A673 (cell line): ENCODE measurements at regions not wholly inside any gene's neighbourhood (a gene's known extent, or its start where the extent isn't known, plus 50 kb on each side); places are given as distances from the start of the nearest gene placed in this dataset.

Experiments
- BruUV-seq: library from RNA; stranded (reverse); fragments of 400-500 nt; replicated peaks from 2 replicates; lab custom pipeline; 2021; lab: Mats Ljungman, UMichigan
- CTCF ChIA-PET: fragments of 300-600 bp; sonication (Branson Sonifier 250); formaldehyde crosslinking; loops from one replicate; lab custom pipeline; 2022; ENCODE audit warnings: antibody characterized with exemption; lab: Charles Lee
- POLR2A ChIA-PET: fragments of 300-600 bp; sonication (Branson Sonifier 250); formaldehyde crosslinking; loops from one replicate; lab custom pipeline; 2022; ENCODE audit warnings: antibody characterized with exemption; ENCODE audit not compliant: low non-redundant PET; lab: Charles Lee
- DNase-seq: peaks from one replicate; pipeline ENCODE4 v3.0.0-alpha.2; 2015; ENCODE audit warnings: low spot score
- H3K27ac ChIP-seq: fragments of 200-600 bp; sonication (generic); 2 replicates; pipeline ENCODE4 v1.5.1; 2016; ENCODE audit warnings: mixed run types, low read depth, mild to moderate bottlenecking, mixed read lengths, antibody characterized with exemption, low read length; ENCODE audit not compliant: poor library complexity, severe bottlenecking
- H3K27me3 ChIP-seq: fragments of 200-600 bp; sonication (generic); replicated peaks from 2 replicates; pipeline ENCODE4 v1.6.1; 2017; ENCODE audit warnings: mixed run types, low read depth, mild to moderate bottlenecking, mixed read lengths, antibody characterized with exemption, low read length; ENCODE audit not compliant: insufficient read depth, poor library complexity
- H3K36me3 ChIP-seq: fragments of 200-600 bp; sonication (generic); 2 replicates; pipeline ENCODE4 v1.6.1; 2016; ENCODE audit warnings: mixed run types, mild to moderate bottlenecking, mixed read lengths, antibody characterized with exemption, low read length; ENCODE audit not compliant: insufficient read depth, poor library complexity, severe bottlenecking
- H3K4me1 ChIP-seq: fragments of 200-600 bp; sonication (generic); 2 replicates; pipeline ENCODE4 v1.6.1; 2017; ENCODE audit warnings: mixed run types, mild to moderate bottlenecking, mixed read lengths, antibody characterized with exemption, low read length; ENCODE audit not compliant: insufficient read depth, poor library complexity, severe bottlenecking
- H3K4me3 ChIP-seq: fragments of 200-600 bp; sonication (generic); 2 replicates; pipeline ENCODE4 v1.5.1; 2016; ENCODE audit warnings: low read depth, mixed run types, mild to moderate bottlenecking, mixed read lengths, low read length; ENCODE audit not compliant: poor library complexity, severe bottlenecking
- H3K9me3 ChIP-seq: fragments of 200-600 bp; sonication (generic); 2 replicates; pipeline ENCODE4 v1.6.1; 2016; ENCODE audit warnings: mixed run types, low read depth, mild to moderate bottlenecking, mixed read lengths, antibody characterized with exemption, low read length; ENCODE audit not compliant: poor library complexity, severe bottlenecking
- EZH2 ChIP-seq: fragments of 200-600 bp; sonication (generic); IDR thresholded peaks from 2 replicates; pipeline ENCODE4 v1.6.1; 2017; ENCODE audit warnings: borderline replicate concordance, low read depth, mild to moderate bottlenecking, mixed read lengths, antibody characterized with exemption, low read length; ENCODE audit not compliant: poor library complexity, severe bottlenecking
- intact Hi-C: fragments of 100-400 bp; cut with micrococcal nuclease; formaldehyde crosslinking; loops from one replicate; pipeline ENCODE4 v1.10.0; 2022; ENCODE audit not compliant: unreplicated experiment
- TF ChIP-seq, protein P1 (sequence below): fragments of 300-800, 200-600 bp; sonication (generic); conservative IDR thresholded peaks from 2 replicates; pipeline ENCODE4 v1.5.1; 2017; ENCODE audit warnings: low read depth, mild to moderate bottlenecking, antibody characterized with exemption, low read length, moderate library complexity, mixed read lengths

GRCh38 chr21:18191139-18191538 lies 53.5 kb upstream of the CHODL start:
- no peak overlapping the region for H3K4me3 ChIP-seq
- H3K27me3 ChIP-seq, result no peaks in the 10 kb centered on the region
- no peak overlapping the region for H3K27ac ChIP-seq
- intact Hi-C loops, result no loop called here
- no peak for DNase-seq
- H3K9me3 ChIP-seq, result no peaks in the 10 kb centered on the region
- ChIA-PET CTCF (no interaction called here), POLR2A (no interaction called here)
- TF ChIP-seq, protein P1, sequence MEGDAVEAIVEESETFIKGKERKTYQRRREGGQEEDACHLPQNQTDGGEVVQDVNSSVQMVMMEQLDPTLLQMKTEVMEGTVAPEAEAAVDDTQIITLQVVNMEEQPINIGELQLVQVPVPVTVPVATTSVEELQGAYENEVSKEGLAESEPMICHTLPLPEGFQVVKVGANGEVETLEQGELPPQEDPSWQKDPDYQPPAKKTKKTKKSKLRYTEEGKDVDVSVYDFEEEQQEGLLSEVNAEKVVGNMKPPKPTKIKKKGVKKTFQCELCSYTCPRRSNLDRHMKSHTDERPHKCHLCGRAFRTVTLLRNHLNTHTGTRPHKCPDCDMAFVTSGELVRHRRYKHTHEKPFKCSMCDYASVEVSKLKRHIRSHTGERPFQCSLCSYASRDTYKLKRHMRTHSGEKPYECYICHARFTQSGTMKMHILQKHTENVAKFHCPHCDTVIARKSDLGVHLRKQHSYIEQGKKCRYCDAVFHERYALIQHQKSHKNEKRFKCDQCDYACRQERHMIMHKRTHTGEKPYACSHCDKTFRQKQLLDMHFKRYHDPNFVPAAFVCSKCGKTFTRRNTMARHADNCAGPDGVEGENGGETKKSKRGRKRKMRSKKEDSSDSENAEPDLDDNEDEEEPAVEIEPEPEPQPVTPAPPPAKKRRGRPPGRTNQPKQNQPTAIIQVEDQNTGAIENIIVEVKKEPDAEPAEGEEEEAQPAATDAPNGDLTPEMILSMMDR, result no peak
- no peak for TF ChIP-seq EZH2
- H3K4me1 ChIP-seq, result no peaks in the 10 kb centered on the region
- no peaks in the 10 kb centered on the region for H3K36me3 ChIP-seq
- no TSS peak for BruUV-seq

DNA sequence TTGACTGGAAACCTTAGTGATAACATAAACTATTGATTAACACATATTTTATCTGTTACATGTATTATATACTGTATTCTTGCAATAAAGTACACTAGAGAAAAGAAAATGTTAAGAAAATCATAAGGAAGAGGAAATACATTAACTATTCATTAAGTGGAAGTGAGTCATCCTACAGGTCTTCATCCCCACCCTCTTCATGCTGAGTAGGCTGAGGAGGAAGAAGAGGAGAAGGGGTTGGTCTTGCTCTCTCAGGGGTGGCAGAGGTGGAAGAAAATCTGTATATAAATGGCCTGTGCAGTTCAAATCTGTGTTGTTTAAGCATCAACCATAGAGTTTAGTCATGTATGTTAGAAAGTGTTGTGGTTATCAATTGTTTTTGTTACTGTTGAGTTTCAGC lies 66.1 kb upstream of the CHODL start:
- ChIA-PET POLR2A (no interaction called here), CTCF (no interaction called here)
- no peak overlapping the region for H3K27ac ChIP-seq
- H3K36me3 ChIP-seq, result no peaks in the 10 kb centered on the region
- peak; percentile 15 for DNase-seq
- no peak for TF ChIP-seq EZH2
- TF ChIP-seq, protein P1, result no peak
- BruUV-seq, result no TSS peak
- H3K9me3 ChIP-seq, result peaks cover 6% of the 10 kb centered on the region
- H3K4me1 ChIP-seq, result no peaks in the 10 kb centered on the region
- intact Hi-C loops, result no loop called here
- no peak overlapping the region for H3K4me3 ChIP-seq
- H3K27me3 ChIP-seq, result no peaks in the 10 kb centered on the region

- Histone ChIP-seq H3K36me3 (no peaks in the 10 kb centered on the region), H3K27ac (no peak overlapping the region), H3K4me1 (no peaks in the 10 kb centered on the region), H3K4me3 (no peak overlapping the region), H3K27me3 (no peaks in the 10 kb centered on the region), H3K9me3 (no peaks in the 10 kb centered on the region)
- DNase-seq, result no peak
- intact Hi-C loops, result no loop called here
- no TSS peak for BruUV-seq
- TF ChIP-seq, protein P1, result no peak
- no peak for TF ChIP-seq EZH2
- CTCF ChIA-PET, result no interaction called here
- POLR2A ChIA-PET, result no interaction called here
Measured at GRCh38 chr21:18174370-18174769, 70.3 kb upstream of the CHODL start.
